Activated CD8-positive, alpha-beta memory T cell treated with anti-CD3 and anti-CD28 coated beads, Interleukin-2, amount 10 ng/mL, durations not matched to agents 7 days and 5 days (primary cell): ENCODE measurements at regions not wholly inside any gene's neighbourhood (a gene's known extent, or its start where the extent isn't known, plus 50 kb on each side); places are given as distances from the start of the nearest gene placed in this dataset.
"Not testable (repeated sequence)": the region's sequence is repeated elsewhere in the genome, so short reads cannot be mapped to it uniquely, and the experiment has no call there.

Experiments used
- ATAC-seq: fragments of 150-1000 bp; cut with Tn5 transposase; one replicate; pipeline ENCODE4 v1.10.0; 2021; ENCODE audit warnings: moderate library complexity
- CTCF ChIA-PET: fragments of 350-600 bp; sonication (Branson Sonifier 250); formaldehyde crosslinking; loops from one replicate; lab custom pipeline; 2021; ENCODE audit warnings: antibody characterized with exemption; lab: Charles Lee
- DNase-seq: peaks from one replicate; pipeline ENCODE4 v3.0.0-alpha.2; 2020
- H3K27ac Mint-ChIP-seq: one replicate; pipeline ENCODE4 v1.8.0; 2021; ENCODE audit warnings: mild to moderate bottlenecking, mixed read lengths
- H3K27me3 Mint-ChIP-seq: one replicate; pipeline ENCODE4 v1.8.0; 2021; ENCODE audit warnings: mixed read lengths
- H3K36me3 Mint-ChIP-seq: one replicate; pipeline ENCODE4 v1.8.0; 2021; ENCODE audit warnings: mild to moderate bottlenecking, mixed read lengths
- H3K4me1 Mint-ChIP-seq: one replicate; pipeline ENCODE4 v1.8.0; 2021; ENCODE audit warnings: mixed read lengths
- H3K4me3 Mint-ChIP-seq: one replicate; pipeline ENCODE4 v1.8.0; 2021; ENCODE audit warnings: mild to moderate bottlenecking, moderate library complexity, mixed read lengths
- H3K9me3 Mint-ChIP-seq: one replicate; pipeline ENCODE4 v1.8.0; 2022; ENCODE audit warnings: low read depth, mixed read lengths

DNA sequence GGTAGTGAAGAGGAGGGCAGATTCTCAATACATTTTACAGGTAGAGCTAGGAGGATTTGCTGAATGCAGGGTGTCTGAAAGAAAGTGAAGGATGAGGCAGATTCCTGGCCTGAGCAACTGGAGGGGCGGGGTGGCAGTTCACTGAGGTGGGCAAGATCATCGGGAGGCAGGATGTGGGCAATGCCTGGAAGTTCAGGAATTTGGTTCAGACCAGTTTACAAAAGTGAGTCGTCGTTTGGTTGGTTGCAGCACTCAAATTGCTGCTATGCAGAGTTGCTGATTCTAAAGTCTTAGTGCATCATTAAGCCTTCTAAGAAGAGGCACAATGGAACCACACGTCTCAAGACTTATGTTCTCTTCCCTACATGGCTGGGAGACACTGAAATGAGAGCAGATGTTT lies 134.0 kb downstream of the MFSD1 start:
- DNase-seq (no peak), ATAC-seq (no peak)
- H3K9me3 Mint-ChIP-seq, result no peaks in the 10 kb centered on the region
- H3K36me3 Mint-ChIP-seq, result no peaks in the 10 kb centered on the region
- H3K4me1 Mint-ChIP-seq, result no peaks in the 10 kb centered on the region
- H3K4me3 Mint-ChIP-seq, result no peak overlapping the region
- no peaks in the 10 kb centered on the region for H3K27me3 Mint-ChIP-seq
- H3K27ac Mint-ChIP-seq, result no peak overlapping the region
- CTCF ChIA-PET, result no interaction called here

DNA sequence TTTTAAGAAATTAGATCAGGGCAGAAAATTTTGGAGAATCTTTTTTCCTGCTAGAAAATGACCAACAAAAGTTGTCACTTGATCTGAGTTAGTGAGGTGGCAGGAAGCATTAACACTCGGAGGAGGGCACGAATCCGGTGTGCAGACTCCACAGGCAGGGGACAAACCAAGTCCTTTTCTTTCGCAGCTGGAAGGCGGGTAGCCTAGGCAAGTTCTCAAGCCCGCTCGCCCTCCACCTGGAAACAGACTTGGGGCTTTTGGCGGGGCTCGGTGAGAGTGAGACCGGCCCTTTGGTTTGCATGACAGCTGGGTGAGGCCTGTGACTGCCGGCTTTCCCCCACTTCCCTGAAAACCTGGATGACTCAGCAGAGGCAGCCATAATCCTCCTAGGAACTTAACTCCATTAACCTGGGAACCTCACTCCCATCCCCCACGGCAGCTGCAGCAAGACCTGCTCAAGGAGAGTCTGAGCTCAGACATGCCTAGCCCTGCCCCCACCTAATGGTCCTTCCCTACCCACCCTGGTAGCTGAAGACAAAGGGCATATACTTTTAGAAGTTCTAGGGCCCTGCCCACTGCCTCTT lies 134.8 kb downstream of the MFSD1 start:
- Mint-ChIP-seq H3K4me3 (no peak overlapping the region), H3K27ac (no peak overlapping the region), H3K36me3 (no peaks in the 10 kb centered on the region), H3K4me1 (no peaks in the 10 kb centered on the region), H3K9me3 (no peaks in the 10 kb centered on the region), H3K27me3 (no peaks in the 10 kb centered on the region)
- ATAC-seq, result no peak
- CTCF ChIA-PET, result no interaction called here
- no peak for DNase-seq

DNA sequence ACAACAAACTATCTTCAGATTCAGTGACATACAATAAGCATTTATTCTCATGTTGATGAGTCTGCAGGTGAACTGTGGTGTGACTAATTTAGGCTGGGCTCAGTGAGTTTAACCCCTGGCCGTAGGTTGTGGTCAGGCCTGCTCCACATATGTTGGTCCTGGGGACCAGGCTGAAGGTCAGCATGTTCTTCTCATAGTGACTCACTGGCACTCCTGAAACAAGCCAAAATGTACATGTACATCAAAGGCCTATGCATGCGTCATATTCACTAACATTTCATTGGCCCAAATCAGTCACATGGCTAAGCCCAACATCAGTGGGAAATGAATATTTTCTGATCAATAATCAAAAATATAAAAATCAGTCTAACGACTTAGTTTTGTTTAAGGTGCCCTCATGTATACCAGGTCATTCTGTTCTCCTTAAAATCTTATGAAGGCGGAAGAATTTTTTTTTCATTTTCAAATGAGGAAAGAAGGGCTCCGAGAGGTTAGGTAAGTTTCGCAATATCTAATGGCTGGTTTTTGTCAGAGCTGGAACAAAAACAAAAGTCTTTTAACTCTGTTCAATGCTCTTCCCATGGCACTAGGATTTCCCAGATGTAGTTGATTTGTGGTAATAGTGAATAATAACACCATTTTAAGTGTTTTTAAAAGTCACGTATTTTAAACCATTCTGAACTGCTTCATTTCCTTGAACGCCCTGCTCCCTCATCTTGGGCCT lies 148.5 kb downstream of the MFSD1 start:
- Mint-ChIP-seq H3K4me1 (no peaks in the 10 kb centered on the region), H3K9me3 (no peaks in the 10 kb centered on the region), H3K4me3 (no peak overlapping the region), H3K27me3 (no peaks in the 10 kb centered on the region), H3K36me3 (no peaks in the 10 kb centered on the region), H3K27ac (no peak overlapping the region)
- CTCF ChIA-PET, result no interaction called here
- ATAC-seq, result no peak
- no peak for DNase-seq

DNA sequence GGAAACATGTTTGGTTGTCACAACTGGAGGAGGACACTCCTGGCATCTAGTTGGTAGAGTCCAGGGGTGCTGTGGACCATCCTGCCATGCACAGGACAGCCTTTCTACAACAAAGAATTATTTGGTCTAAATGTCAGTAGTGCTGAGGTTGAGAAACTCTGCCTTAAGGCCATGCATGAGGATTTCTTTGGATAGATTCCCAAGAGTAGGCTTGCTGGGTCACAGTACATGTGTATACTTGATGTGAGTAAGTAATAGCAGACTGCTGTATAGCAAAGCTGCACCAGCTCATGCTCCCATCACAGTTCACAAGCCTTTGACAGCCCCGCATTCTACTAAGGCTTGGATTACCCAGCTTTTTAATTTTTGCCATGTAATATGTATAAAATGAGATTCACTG lies 151.3 kb downstream of the MFSD1 start:
- CTCF ChIA-PET, result no interaction called here
- H3K27me3 Mint-ChIP-seq, result no peaks in the 10 kb centered on the region
- no peak overlapping the region for H3K4me3 Mint-ChIP-seq
- H3K4me1 Mint-ChIP-seq, result no peaks in the 10 kb centered on the region
- no peaks in the 10 kb centered on the region for H3K36me3 Mint-ChIP-seq
- DNase-seq, result no peak
- no peak overlapping the region for H3K27ac Mint-ChIP-seq
- ATAC-seq, result no peak
- H3K9me3 Mint-ChIP-seq, result no peaks in the 10 kb centered on the region

DNA sequence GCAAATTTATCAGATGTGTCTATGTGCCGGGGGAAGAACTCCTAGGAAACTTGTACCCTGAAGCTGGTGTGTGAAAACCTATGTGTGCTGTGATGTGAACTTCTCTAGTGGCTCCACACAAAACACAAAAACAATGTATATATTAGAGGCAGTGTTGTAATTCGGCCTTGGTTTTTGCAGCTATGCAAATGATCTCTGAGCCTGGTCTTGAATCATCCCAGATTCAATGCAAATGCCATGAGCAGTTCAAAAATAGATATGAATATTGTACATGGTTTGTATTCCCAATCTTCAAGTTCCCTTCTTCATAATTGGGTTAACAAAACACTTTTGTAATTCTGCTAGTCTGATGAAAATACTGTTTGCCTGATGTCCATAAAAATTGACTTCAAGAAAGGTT lies 152.6 kb downstream of the MFSD1 start:
- Mint-ChIP-seq H3K36me3 (no peaks in the 10 kb centered on the region), H3K4me1 (no peaks in the 10 kb centered on the region), H3K27me3 (no peaks in the 10 kb centered on the region), H3K9me3 (no peaks in the 10 kb centered on the region), H3K4me3 (no peak overlapping the region), H3K27ac (no peak overlapping the region)
- no peak for ATAC-seq
- DNase-seq, result no peak
- CTCF ChIA-PET, result no interaction called here

DNA sequence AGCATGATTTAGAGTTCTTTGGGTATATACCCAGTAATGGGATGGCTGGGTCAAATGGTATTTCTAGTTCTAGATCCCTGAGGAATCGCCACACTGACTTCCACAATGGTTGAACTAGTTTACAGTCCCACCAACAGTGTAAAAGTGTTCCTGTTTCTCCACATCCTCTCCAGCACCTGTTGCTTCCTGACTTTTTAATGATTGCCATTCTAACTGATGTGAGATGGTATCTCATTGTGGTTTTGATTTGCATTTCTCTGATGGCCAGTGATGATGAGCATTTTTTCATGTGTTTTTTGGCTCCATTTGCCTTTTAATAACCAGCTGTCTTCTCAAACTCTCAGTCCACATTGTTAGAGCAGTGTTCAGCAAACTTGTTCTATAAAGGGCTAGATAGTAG lies 155.9 kb downstream of the MFSD1 start:
- H3K9me3 Mint-ChIP-seq, H3K27me3 Mint-ChIP-seq, H3K27ac Mint-ChIP-seq, H3K4me1 Mint-ChIP-seq, DNase-seq, H3K36me3 Mint-ChIP-seq, ATAC-seq, CTCF ChIA-PET, H3K4me3 Mint-ChIP-seq: not testable (repeated sequence)

DNA sequence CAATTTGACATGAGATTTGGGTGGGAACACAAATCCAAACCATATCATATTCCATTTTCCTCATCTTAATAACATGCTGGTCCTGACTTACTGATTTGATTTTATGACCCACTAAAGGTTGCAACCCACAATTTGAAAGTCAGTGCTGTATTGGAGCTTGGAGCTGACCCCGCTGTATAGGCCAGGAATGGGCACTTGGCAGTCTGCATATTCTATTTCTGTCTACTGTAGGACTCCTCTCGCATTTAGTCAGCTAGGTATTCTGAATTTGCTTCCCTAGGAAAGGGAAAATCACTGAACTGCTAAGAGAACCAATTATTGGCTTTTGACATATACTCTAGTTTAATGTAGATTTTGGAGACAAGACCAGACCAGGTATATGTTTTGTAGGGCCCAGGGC lies 157.0 kb downstream of the MFSD1 start:
- no peak overlapping the region for H3K4me3 Mint-ChIP-seq
- no peak overlapping the region for H3K27ac Mint-ChIP-seq
- CTCF ChIA-PET, result no interaction called here
- H3K36me3 Mint-ChIP-seq, result no peaks in the 10 kb centered on the region
- no peaks in the 10 kb centered on the region for H3K9me3 Mint-ChIP-seq
- no peak for ATAC-seq
- no peaks in the 10 kb centered on the region for H3K4me1 Mint-ChIP-seq
- no peaks in the 10 kb centered on the region for H3K27me3 Mint-ChIP-seq
- DNase-seq, result no peak

DNA sequence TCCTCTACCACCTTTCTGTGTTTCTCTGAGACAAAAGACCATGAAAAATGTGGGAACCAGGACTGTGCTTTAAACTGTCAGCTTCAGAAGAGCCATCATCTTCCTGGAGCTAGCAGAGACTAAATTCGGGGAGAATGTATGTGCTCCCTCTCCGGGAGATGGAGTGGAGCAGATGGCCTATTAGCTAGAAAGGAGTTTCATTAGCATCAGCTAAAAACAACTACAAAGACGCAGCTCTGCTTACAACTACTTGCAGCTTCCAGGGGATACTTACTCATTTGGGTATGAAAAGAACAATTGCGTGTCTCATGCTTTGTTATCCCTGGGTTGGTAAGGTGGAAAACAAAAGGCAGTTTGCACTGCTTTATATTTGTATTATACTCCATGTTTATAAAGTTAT lies 159.6 kb downstream of the MFSD1 start:
- DNase-seq (no peak), ATAC-seq (no peak)
- H3K4me3 Mint-ChIP-seq, result no peak overlapping the region
- CTCF ChIA-PET, result no interaction called here
- no peaks in the 10 kb centered on the region for H3K4me1 Mint-ChIP-seq
- H3K27ac Mint-ChIP-seq, result no peak overlapping the region
- H3K9me3 Mint-ChIP-seq, result no peaks in the 10 kb centered on the region
- no peaks in the 10 kb centered on the region for H3K27me3 Mint-ChIP-seq
- no peaks in the 10 kb centered on the region for H3K36me3 Mint-ChIP-seq

DNA sequence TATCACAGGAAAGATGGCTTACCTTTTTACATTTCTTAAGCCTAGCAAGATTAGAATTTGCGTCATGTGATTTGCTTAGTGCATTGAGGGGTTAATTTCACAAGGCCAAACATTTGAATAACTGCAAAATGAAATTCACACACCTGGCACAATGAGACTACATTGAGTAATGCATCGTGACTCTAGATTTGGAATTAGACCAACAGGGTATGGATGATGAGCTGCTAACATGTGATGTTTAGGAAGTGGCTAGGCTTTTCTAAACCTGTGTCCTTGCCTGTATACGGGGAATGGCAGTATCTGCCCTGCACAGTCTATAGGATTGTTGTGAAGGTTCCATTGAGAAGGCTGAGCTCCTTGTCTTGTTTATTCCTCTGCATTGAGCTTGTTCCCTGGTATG lies 160.1 kb downstream of the MFSD1 start:
- Mint-ChIP-seq H3K9me3 (no peaks in the 10 kb centered on the region), H3K27ac (no peak overlapping the region), H3K4me1 (no peaks in the 10 kb centered on the region), H3K4me3 (no peak overlapping the region), H3K36me3 (no peaks in the 10 kb centered on the region), H3K27me3 (no peaks in the 10 kb centered on the region)
- ATAC-seq (no peak), DNase-seq (no peak)
- CTCF ChIA-PET, result no interaction called here

DNA sequence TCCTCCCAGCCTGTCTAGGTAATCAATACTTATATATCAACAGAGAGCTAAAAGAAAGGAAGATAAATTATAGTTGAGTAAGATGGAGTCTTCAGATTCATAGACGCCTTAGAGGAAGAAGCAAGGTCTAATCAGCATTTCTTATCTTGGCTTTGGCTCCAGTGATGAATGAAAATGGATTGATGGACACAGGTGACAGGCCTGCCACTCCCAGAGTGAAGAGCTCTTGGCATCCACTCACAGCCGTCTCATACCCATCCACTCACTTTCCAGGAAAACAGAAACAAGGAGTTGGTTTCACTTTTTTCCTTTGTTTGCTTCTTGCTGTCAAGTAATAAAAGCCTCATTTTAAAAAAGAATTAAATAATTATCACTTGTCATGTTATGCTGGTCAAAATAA lies 168.2 kb downstream of the MFSD1 start:
- Mint-ChIP-seq H3K9me3 (no peaks in the 10 kb centered on the region), H3K4me3 (no peak overlapping the region), H3K4me1 (no peaks in the 10 kb centered on the region), H3K27me3 (no peaks in the 10 kb centered on the region), H3K27ac (no peak overlapping the region), H3K36me3 (no peaks in the 10 kb centered on the region)
- CTCF ChIA-PET, result no interaction called here
- DNase-seq (no peak), ATAC-seq (no peak)

DNA sequence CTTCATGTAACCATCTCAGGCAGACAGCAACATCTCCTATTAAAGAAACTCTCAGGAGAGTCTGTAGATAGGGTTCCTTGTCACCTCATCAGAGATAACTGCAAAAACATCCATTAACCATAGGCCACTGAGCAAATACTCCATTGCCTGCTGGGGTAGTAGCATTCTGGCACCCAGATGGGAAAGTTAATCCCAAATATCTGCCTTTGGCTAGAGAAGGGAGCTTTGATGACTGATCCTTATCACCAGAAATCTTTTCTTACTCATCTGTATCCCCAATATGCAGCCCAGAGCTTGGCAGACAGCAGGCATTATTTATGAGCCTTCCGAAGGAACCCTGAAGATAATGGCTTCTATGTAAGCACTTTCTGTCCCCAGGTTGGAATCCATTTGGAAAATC lies 173.1 kb downstream of the MFSD1 start:
- no peak for DNase-seq
- H3K27me3 Mint-ChIP-seq, result no peaks in the 10 kb centered on the region
- no peak overlapping the region for H3K4me3 Mint-ChIP-seq
- ATAC-seq, result no peak
- no peaks in the 10 kb centered on the region for H3K4me1 Mint-ChIP-seq
- CTCF ChIA-PET, result no interaction called here
- no peaks in the 10 kb centered on the region for H3K36me3 Mint-ChIP-seq
- H3K9me3 Mint-ChIP-seq, result no peaks in the 10 kb centered on the region
- H3K27ac Mint-ChIP-seq, result no peak overlapping the region

DNA sequence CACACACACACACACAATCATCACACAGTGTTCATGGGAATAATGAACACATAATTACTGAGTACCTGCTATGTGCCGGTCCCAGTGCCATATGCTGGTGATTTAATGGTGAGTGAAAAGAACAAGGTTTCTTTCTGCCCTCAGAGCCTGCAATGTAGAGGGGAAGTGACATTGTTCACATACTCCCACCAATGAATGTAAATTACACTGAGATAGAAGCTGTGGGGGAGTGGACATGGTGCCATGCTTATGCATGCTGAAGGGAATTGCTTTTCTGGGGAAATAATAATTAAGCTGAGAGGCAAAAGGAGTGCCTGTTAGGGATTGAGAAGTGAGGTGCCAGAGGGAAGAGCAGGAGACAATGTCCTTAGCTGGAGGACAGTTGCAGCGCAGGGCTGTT lies 175.1 kb downstream of the MFSD1 start:
- DNase-seq, result no peak
- no peak overlapping the region for H3K27ac Mint-ChIP-seq
- no peak for ATAC-seq
- no peaks in the 10 kb centered on the region for H3K36me3 Mint-ChIP-seq
- H3K9me3 Mint-ChIP-seq, result no peaks in the 10 kb centered on the region
- CTCF ChIA-PET, result no interaction called here
- H3K4me1 Mint-ChIP-seq, result no peaks in the 10 kb centered on the region
- H3K4me3 Mint-ChIP-seq, result no peak overlapping the region
- no peaks in the 10 kb centered on the region for H3K27me3 Mint-ChIP-seq

DNA sequence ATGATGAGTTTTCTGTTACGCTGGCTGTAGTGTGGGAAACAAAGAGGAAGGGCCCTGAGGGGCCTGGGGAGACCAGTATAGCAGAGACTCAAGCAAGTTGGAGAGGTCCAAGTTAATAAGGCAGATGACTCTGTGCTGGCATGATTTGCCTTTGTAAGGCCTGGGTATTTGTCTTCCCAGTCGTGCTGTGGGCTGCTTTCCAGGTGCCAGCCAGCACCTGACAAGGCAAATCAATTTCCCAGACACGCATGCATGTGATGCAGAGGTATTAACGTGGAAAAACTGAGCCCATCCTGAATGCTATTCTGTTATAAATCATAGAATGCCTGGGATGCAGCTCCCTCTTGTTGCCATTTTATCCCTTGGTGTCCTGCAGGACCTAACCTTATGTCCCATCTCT lies 175.6 kb downstream of the MFSD1 start:
- H3K9me3 Mint-ChIP-seq, result no peaks in the 10 kb centered on the region
- H3K27ac Mint-ChIP-seq, result no peak overlapping the region
- H3K27me3 Mint-ChIP-seq, result no peaks in the 10 kb centered on the region
- no peak overlapping the region for H3K4me3 Mint-ChIP-seq
- CTCF ChIA-PET, result no interaction called here
- DNase-seq, result no peak
- no peaks in the 10 kb centered on the region for H3K36me3 Mint-ChIP-seq
- H3K4me1 Mint-ChIP-seq, result no peaks in the 10 kb centered on the region
- no peak for ATAC-seq

DNA sequence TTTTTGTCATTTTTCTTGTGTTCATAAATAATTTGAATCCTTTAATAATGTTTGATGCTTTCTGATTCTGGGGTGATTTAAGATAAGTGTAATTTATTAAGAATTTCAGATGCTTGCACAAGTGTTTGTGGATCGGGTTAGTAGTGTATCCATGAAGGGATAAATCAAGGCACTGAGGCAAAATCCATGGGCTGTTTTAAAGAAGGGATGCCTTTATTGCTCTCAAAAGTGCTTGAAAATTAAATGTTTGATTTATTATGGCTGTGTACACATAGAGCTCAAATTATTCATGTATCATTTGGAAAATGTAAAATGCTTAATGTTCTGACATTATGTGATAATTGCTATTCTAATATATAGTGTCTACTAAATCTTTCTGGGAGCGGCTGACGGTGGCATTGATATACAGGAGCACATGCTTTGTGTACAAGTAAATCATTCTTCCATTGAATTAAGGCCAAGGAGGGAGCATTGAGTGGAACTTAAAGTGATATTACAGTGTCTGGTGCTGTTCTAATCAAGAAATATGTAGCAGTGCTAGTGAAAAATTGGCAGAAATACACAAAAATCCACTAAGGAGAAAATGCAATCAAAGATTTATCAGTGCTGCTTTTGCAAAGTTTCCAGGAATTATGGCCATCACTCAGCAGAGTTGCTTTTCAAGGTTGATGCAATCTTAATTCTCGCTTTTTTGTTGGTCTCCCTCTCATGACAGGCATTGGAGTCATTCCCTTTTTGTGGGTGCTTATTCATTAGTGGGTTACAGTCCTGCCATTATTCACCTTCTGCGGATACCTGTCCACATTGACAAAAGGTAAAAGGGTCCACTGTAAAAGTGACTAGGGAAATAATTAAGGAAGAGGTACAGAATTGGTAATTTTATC lies 181.6 kb downstream of the MFSD1 start:
- ATAC-seq (no peak), DNase-seq (no peak)
- Mint-ChIP-seq H3K4me1 (no peaks in the 10 kb centered on the region), H3K27ac (no peak overlapping the region), H3K4me3 (no peak overlapping the region), H3K9me3 (no peaks in the 10 kb centered on the region), H3K36me3 (no peaks in the 10 kb centered on the region), H3K27me3 (no peaks in the 10 kb centered on the region)
- CTCF ChIA-PET, result no interaction called here
